NCI-H2081 (cell line): ENCODE measurements at regions not wholly inside any gene's neighbourhood (a gene's known extent, or its start where the extent isn't known, plus 50 kb on each side); places are given as distances from the start of the nearest gene placed in this dataset.

ENCODE experiments used
- DNase-seq, 2 experiments: peaks; one replicate each; lab custom pipeline; 2025; lab: John Stamatoyannopoulos, UW

DNA sequence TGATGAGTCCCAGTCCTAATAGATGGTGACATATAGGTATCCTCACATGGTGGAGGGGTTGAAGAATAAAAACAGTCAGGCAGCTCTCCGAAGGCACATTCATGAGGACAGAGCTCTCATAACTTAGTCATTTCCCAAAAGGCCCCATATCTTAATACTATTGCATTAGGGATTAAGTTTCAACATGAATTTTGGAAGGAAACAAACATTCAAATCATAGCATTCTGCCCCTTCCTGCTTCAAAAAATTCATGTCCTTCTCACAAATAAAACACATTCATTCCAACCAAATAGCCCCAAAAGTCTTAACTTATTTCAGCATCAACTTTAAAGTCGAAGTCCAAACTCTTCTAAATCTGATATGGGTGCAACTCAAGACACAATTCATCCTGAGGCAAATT is 277.2 kb upstream of the NR4A3 start:
- no peak for DNase-seq

DNA sequence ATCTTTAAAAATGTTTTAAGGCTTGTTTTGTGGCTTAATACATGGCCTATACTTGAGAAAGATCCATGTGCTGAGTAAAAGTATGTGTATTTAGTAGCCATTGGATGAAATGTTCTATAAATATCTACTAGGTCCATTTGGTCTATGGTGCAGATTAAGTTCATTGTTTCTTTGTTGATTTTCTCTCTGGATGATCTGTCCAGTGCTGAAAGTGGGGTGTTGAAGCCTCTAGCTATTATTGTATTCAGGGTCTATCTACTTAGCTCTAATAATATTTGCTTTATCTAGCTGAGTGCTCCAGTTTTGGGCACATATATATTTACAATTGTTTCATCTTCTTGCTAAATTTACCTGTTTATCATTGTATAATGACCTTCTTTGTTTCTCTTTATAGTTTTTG is 272.2 kb upstream of the NR4A3 start:
- no peak for DNase-seq

DNA sequence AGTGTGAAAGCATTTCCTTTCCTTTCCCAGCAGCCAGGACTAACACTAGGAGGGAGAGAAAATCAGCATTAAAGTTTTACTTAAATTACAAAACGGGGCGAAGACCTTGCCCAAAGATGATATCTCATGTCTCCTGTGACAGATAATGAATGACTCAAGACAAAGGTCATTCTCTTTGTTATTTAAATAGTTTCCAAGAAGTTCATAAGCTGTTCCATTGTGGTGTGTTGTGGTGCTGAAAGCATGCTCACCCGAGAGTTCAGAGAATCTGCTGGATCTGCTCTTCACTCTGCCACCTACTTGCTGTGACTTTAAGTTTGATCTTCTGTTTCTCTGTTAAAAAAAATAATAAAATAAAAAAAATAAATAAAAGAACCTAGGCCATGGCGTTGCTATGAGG is 265.9 kb upstream of the NR4A3 start:
- DNase-seq = no peak

DNA sequence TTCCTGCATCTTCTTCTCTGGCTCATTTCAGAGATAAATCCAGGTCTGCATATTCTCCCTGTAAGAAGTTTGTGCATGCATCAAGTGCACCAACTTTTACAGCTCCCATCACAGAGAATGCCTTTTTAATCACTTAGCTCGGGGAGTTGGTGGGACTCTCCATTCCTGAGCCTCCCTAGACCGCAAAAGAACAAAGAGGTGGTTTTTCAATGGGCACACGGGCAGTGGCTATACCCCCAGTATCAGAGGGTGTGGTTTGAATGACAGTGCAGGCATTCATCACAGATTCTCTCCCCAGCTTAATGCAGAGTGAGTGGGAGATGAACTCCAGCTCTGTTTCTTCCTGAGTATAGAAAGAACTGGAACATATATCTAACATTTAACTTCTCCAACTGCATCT is 264.7 kb upstream of the NR4A3 start:
- DNase-seq = no peak

DNA sequence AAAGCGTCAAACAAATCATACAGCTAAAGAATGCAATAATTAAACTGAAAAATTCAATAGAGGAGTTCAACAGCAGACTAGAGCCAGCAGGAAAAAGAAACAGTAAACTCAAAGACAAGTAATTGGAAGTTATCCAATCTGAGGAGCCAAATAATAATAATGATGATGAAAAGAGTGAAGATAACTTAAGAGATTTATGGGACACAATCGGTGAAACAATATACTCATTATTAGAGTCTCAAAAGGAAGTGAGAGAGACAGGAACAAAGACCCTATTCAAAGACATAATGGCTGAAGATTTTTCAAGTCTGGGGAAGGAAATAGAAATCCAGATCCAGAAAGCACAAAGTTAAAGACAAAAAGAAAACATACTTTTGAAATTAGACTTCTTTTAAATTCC is 263.9 kb upstream of the NR4A3 start:
- DNase-seq = no peak

DNA sequence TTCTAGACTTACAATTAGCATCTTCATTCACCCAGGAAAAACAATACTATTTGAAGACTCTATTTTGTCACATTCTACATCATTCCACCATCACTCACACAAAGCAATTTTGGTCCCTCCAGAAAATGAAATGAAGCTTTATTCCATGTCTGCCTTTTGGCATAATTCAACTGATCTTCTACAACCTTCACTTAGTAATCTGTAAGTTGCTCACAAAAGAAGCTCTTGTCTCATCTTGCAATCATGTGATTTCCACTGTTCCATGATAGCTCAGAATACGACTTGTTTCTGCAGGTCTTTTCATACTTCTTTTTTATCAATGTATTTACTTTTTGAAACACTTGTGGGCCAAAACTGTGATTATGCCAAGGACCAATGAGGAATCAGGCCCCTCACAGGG is 261.9 kb upstream of the NR4A3 start:
- DNase-seq = no peak

DNA sequence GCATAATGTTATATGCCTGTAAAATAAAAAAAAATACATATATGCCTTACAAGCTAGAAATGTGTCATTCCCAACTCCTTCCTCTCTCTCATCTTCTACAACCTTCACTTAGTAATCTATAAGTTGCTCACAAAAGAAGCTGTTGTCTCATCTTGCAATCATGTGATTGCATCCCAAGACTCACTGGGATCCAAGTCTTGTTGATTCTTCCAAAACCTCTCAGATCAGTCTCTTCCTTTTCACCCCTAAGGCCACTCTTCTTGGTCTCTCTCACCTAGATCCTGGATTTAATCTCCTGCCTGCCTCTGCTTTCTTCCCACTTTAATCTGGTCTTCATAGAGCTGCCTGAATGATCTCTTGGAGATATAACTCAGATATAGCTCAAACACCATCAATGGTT is 261.1 kb upstream of the NR4A3 start:
- DNase-seq = no peak

DNA sequence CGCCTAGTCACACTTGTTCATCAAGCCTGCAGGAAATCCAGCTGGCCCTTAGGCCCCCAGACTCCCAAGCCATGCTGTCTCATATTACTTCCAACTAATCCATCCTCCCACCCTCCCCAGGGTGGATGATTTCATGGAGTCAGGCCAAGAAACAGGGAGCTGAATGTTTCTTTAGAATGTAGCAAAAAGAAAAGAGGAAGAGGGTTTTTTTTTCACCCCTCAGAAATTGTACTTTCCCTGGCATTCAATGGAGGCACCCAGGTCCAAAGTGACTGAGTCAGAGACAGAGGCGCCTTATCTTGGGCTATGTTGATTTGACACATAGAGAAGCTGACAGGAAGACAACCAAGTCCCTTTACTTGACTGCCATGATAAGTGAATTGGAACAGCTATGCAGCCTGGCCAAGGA is 260.2 kb upstream of the NR4A3 start:
- DNase-seq = no peak

DNA sequence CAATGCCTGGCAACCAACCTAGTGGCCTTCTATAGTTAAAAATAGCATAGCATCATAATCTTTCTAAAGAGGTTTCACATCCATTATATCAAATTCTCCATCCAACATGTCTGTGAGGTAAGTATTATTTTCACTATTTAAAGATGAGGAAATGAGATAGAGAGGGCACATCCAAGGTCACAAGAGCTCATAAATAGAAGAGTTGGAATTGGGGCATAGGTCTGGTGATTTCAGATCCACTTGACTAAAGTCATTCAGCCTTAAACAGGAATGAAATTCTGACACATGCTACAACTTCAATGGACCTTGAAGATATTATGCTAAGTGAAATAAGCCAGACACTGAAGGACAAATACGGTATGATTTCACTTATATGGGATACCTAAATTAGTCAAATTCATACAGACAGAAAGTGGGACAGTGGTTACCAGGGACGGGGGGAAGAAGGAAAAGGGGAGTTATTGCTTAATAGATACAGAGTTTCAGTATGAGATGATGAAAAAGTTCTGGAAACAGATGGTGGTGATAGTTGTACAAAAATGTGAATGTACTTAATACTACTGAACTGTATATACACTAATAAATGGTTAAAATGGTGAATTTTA is 259.6 kb upstream of the NR4A3 start:
- no peak for DNase-seq

DNA sequence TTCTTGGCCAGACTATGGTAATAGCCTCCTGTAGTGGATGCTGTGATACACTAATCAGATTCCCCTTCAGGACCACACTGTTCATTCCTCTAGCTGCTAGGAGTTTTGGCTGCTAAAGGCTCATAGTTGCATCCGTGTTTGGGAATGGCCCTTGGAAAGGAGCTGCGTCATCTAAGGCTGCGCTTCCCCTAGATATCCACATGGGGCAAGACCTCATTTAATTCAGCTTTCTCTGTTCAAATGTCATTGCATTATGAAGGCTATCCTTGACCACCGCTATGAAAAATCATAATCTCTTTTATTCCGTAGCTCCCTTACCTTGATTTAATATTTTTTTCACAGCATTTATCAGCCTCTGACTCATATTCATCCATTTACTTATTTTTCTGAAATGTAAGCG is 258.3 kb upstream of the NR4A3 start:
- no peak for DNase-seq

DNA sequence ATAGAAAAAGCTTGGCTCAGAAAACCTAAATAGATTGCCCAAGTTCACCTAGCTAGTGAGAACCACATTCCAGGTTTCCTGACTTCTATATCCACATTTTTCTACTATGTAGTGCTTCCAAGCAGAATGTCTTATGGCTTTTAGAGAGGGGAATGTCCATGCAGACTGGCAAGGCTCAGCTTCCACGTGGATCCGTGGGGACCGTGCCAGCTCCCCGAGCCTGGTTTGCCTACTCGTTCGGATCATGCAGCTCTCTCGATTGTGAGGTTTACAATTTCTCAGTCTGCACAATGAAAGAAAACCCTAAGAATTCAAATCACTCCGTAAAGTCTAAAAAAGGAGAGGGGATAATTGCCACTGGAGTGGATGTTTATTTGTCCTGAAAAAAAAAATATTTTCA is 256.5 kb upstream of the NR4A3 start:
- DNase-seq = no peak

DNA sequence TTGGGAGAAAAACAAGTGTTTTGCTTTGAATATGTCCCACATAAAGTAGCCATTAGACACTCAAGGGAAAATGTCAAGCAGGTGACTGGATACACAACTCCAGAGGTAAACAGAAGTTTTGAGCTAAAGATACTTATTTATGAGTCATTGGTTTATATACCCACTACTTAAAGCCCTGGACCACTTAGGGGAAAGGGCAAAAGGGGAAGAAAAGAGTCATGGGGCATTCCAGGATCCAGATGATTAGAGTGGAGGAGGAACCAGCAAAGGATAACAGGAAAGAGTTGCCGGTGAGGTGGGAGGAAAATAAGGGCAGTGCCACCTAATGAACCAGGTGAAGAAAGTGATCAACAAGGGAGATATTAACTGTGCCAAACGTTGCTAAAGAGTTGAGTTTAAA is 254.2 kb upstream of the NR4A3 start:
- no peak for DNase-seq

DNA sequence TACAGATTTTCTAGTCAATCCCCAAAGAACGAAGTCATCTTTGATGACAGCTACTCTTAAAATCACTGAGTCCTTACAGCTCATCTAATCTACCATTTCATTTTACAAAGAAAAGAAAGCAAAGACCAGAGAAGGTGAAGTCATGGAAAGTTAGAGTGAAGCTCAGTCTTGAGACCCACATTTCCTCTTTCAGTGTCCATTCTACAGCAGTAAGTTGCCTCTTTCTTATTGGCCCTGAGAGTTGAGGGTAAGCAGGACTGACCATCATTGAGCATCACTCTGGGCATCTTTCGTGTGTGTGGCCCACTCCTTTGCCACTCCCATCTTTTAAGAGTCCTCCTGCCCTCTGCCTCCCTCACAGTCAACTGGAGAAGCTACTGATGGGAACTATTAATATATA is 251.8 kb upstream of the NR4A3 start:
- DNase-seq = no peak

DNA sequence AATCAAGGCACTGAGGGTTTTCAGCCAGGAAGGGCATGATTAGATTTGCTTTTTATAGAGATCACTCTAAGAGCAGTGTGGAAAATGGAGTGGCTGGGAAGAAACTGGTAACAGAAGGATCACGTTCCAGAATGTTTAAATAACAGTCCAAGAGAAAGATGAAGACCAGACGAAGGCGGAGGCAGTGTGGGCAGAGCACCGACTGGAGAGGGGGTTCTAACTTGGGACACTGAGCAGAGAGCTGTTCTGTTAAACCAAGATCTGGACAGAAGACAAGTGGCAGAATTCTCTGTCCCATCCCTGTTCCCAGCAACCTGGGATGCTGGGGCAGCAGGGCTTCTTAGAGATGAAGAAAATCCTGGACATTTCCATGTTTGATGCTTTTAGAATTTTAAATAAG is 249.1 kb upstream of the NR4A3 start:
- no peak for DNase-seq

DNA sequence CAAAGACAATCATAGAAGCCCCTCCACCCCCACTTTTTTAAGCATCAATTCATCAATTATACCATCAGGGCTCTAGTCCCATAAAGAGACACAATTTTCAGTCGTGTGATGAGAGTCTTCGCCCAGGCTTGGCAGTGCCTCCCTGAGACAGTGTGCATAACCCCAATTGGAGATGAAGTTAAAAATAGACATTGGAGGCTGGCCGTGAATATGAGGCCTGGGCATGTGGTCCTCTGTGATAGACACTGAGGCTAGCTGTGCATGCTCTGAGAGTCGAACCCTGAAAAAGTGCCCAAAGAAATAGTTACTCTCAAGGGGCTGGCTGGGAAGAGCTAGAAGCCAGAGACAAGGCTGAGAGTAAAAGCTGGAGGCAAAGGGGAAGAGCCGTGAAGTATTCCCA is 248.6 kb upstream of the NR4A3 start:
- DNase-seq = no peak

DNA sequence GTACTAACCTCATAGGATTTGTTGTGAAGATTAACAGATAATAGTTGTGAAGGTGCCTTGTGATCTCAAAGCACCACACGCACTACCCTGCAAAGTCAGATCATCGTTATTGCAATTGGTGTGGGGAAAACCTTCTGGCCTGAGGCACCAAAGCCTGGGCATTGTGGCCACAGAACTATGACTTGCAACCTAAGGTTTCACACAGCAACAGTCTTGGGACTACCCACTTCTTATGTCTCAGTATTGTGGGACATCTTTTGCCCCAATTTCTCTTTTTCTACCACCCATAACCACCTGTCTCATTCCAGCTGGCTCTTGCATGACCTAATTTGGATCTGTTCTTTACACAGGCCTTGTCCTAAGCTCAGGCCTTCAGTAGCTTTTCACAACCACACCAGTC is 247.8 kb upstream of the NR4A3 start:
- no peak for DNase-seq

DNA sequence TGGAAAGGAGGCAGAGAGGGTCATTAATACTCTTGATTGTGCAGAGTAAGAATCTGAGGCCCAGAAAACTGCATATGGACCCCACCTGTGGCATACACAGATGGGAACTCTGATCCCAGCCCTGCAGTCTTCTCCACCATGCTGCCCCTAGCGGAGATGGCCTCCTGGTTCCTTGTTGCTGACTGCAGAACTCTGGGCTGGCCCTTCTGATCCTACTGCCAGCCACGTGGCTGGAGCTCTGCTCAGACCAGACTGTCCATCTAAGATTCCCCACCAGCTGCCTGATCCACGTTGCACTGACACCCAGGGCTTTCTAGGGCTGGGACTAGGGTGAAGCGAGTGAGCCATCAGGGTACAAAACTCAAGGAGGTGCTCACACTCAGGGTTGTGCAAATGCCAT is 245.7 kb upstream of the NR4A3 start:
- no peak for DNase-seq

DNA sequence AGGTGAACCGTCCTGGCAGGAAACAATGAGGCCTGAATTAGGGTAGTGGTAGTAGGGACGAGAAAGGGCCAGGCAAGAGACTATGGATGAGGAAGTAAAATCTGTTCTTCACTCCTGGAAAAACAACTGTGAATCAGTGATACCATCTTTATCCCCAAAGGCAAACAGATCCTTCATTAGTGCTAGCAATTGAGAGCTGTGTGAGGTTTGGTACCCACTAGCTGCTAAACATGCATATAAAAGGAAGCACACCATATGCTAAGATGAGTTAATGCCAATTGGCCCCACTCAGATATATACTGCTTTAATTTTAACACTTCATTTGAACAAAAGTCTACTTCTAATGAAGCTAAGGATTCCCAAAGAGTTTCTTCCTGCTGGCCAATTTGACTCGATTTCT is 244.8 kb upstream of the NR4A3 start:
- no peak for DNase-seq

DNA sequence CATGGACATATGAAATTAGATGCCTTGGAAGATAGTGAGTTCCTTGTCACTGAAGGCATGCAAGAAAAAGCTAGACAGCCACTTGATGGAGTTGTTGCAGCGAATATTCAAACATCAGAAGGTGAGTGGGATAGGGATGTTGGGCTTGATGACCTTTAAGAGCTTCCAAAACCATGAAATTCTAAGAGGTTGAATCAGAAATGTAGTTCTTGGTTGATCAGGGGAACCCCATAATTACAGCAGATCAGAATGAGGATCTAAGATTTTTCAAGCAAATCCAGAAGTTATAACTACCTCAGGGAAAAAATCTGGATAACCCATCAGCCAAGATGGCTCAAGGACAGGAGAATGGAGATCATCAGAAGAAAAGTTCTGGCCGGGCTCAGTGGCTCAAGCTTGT is 244.3 kb upstream of the NR4A3 start:
- no peak for DNase-seq

DNA sequence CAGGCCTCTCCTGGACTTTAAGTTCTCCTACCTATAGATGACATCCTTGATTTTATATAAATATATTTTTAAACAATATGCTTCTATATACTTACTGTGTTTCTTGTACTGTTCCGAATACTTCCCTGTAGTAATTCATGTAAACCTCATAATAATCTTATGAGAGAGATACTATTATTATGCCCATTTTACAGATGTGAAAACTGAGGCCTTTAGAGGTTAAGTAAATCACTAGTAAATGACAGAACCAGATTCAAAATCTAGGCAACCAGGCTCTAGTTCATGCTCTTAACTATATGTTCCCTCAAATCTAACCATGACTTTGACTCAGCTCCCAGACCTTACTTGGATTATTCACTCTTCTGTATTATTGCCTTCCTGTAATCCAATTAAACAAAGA is 243.0 kb upstream of the NR4A3 start:
- no peak for DNase-seq

DNA sequence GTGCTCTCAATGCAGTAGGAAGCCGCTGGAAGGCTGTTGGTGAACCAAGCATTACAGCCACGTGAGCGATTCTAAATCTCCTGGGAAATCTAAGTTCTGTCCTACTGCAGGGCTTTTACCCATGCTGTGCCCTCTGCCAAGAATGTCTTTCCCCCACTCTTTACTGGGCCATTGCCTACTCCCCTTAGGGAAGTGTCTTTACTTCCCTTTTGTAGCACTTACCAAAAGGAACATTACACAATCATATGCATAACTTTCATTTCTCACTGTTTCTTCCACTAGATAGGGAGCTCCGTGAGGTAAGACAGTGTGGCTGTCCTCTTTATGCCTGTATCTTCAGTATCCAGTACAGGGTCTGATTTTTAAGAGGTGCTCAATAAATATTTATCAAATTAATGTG is 241.7 kb upstream of the NR4A3 start:
- DNase-seq = no peak

DNA sequence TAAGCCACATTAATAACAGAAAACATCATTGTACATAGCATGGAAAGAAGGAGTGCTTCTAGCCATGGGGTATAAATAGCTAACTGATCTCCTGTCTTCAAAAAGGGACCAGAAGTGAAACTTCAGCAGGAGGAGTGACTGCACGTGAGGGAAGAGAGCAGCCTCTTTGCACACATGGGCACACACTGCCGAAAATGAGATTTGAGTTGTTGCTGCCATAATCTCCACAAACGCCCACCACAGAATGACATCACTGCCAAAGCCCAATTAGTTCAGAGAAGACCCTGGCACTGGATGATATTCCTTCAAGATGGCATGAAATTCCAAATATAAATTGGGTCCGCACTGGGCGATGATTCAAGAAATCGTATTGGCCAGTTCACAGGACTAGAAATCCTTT is 238.9 kb upstream of the NR4A3 start:
- no peak for DNase-seq

DNA sequence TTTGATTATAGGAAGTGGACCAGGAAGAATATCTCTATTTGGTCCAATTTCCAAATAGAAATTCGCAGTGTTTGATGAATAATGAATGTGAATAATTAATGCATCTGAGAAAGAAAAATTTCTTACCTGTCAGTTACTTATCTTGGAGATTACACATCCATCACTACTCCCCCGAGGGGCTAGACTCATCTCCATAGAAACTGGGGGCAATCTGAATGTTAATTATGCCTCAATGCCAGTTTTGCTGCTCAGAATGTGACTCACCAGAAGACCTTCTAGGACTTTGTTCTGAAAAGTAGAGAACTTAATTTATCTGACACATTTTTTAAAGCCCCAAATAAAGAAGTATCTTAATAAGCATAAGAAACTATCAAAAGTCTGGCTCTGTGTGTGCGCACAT is 233.4 kb upstream of the NR4A3 start:
- DNase-seq = no peak

DNA sequence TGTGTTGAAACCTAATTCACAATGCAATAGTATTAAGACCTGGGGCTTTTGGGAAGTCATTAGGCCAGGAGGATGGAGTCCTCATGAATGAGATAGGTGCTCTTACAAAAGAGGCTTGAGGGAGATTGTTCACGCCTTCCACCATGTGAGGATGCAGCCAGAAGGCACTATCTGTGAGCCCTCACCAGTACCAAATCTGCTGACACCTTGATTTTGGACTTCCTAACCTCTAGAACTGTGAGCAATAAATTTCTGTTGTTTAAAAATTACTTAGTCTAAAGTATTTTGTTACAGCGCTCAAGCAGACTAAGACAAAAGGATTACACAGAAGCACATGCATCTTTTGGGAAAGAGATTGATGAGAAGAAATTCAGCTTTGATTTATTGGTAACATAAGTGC is 232.9 kb upstream of the NR4A3 start:
- no peak for DNase-seq

DNA sequence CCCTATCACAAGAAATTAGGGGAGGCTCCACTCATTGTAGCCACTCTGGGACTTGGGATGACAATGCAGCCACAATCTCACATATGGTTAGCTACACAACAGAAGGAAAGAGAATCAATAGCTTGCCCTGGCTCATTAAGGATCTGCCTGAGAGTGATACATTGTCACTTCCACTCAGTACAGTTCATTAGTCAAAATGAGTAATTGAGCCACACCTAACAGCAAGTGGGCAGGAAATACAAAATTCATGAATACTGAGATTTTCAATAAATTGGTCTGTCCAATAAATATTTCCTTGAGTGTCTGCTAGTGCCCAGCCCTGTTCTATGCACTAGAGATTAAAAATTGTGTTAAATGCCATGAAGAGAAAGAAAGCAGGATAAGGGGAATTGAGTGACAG is 231.3 kb upstream of the NR4A3 start:
- DNase-seq = no peak
